Breast epithelium (tissue), 4 donors: ENCODE measurements at regions not wholly inside any gene's neighbourhood (a gene's known extent, or its start where the extent isn't known, plus 50 kb on each side); places are given as distances from the start of the nearest gene placed in this dataset.

Experiments
- DNase-seq, 2 donors: peaks; one replicate each; pipeline ENCODE4 v3.0.0-alpha.2; 2019; ENCODE audit warnings: low spot score in 2 of 2
- H3K27ac ChIP-seq, 2 donors: fragments of 200-600 bp; sonication (generic) in 1 of 2; one replicate each; pipeline ENCODE4 v1.5.1; 2016 to 2019; ENCODE audit warnings: mild to moderate bottlenecking in 1 of 2
- H3K27me3 ChIP-seq, 2 donors: fragments of 200-600 bp; sonication (generic) in 1 of 2; one replicate each; pipeline versions ENCODE4 v1.5.1 to v1.6.0; 2017 to 2019; ENCODE audit warnings: control low read depth in 1 of 2, mild to moderate bottlenecking in 1 of 2
- H3K36me3 ChIP-seq: fragments of 200-600 bp; one replicate; pipeline ENCODE4 v1.5.1; 2019
- H3K4me1 ChIP-seq, 2 donors: fragments of 200-600 bp; sonication (generic); one replicate each; pipeline ENCODE4 v1.5.1; 2016 to 2019; ENCODE audit warnings: control low read depth in 1 of 2
- H3K4me3 ChIP-seq, 3 donors: fragments of 200-600 bp; sonication (generic); 1 replicate in 2 of 3; 2 replicates in 1 of 3; pipeline ENCODE4 v1.5.1; 2016 to 2019; ENCODE audit warnings: mild to moderate bottlenecking in 3 of 3, moderate library complexity in 2 of 3
- H3K9me3 ChIP-seq, 2 donors: fragments of 200-600 bp; sonication (generic) in 1 of 2; one replicate each; pipeline ENCODE4 v1.5.1; 2016 to 2019; ENCODE audit warnings: control low read depth in 1 of 2
- CTCF ChIP-seq, 3 donors: fragments of 450-650 bp; IDR thresholded peaks; one replicate each; pipeline ENCODE4 v1.5.1; 2016 to 2017; ENCODE audit warnings: antibody characterized with exemption in 3 of 3, mild to moderate bottlenecking in 3 of 3, moderate library complexity in 3 of 3
- POLR2A ChIP-seq: fragments of 450-650 bp; IDR thresholded peaks from one replicate; pipeline ENCODE4 v1.6.1; 2016; ENCODE audit warnings: antibody characterized with exemption, mild to moderate bottlenecking, moderate library complexity
- POLR2AphosphoS5 ChIP-seq, 3 donors: sonication (generic); formaldehyde crosslinking; IDR thresholded peaks; one replicate each; pipeline ENCODE4 v1.6.1; 2017; ENCODE audit warnings: antibody characterized with exemption in 3 of 3
- intact Hi-C: fragments of 100-400 bp; cut with DNase I; formaldehyde crosslinking; loops from one replicate; pipeline ENCODE4 v1.15.1; 2023; ENCODE audit warnings: low total_unique reads

- no peaks in the 10 kb centered on the region for H3K36me3 ChIP-seq
- no peaks in the 10 kb centered on the region for H3K9me3 ChIP-seq
- intact Hi-C loops = no loop called here
- H3K4me3 ChIP-seq = no peak overlapping the region
- no peaks in the 10 kb centered on the region for H3K4me1 ChIP-seq
- no peaks in the 10 kb centered on the region for H3K27me3 ChIP-seq
- DNase-seq = no peak
- TF ChIP-seq POLR2AphosphoS5 (IDR thresholded peaks at IDR 0.05) (no peak), CTCF (IDR thresholded peaks at IDR 0.05) (no peak), POLR2A (no peak)
- H3K27ac ChIP-seq = peak overlapping the region in 1 of 2 donors; percentile 34
Measured at GRCh38 chr10:110355141-110355831, 50.6 kb upstream of the SMNDC1 start.

GRCh38 chr10:110355922-110356627, 51.4 kb upstream of the SMNDC1 start:
- Histone ChIP-seq H3K27me3 (no peaks in the 10 kb centered on the region), H3K9me3 (no peaks in the 10 kb centered on the region), H3K4me3 (peak overlapping the region in 2 of 3 donors; percentile 4 to 30), H3K36me3 (no peaks in the 10 kb centered on the region), H3K27ac (peak overlapping the region; percentile 6 to 73), H3K4me1 (no peaks in the 10 kb centered on the region)
- TF ChIP-seq POLR2AphosphoS5 (IDR thresholded peaks at IDR 0.05) (no peak), POLR2A (no peak), CTCF (IDR thresholded peaks at IDR 0.05) (no peak)
- intact Hi-C loops = no loop called here
- no peak for DNase-seq

GRCh38 chr10:110356628-110357245, 52.0 kb upstream of the SMNDC1 start:
- no peak for TF ChIP-seq POLR2A
- no peak for TF ChIP-seq CTCF (IDR thresholded peaks at IDR 0.05)
- TF ChIP-seq POLR2AphosphoS5 (IDR thresholded peaks at IDR 0.05) = peak in 1 of 3 donors; percentile 19
- Histone ChIP-seq H3K27ac (peak overlapping the region; percentile 6 to 73), H3K4me3 (peak overlapping the region in 2 of 3 donors; percentile 4 to 30), H3K36me3 (no peaks in the 10 kb centered on the region), H3K9me3 (no peaks in the 10 kb centered on the region), H3K27me3 (no peaks in the 10 kb centered on the region), H3K4me1 (no peaks in the 10 kb centered on the region)
- peak in 1 of 2 donors; percentile 68 for DNase-seq
- intact Hi-C loops = no loop called here

- no peaks in the 10 kb centered on the region for H3K4me1 ChIP-seq
- peak overlapping the region in 1 of 3 donors; percentile 6 for H3K4me3 ChIP-seq
- no peaks in the 10 kb centered on the region for H3K9me3 ChIP-seq
- peak overlapping the region; percentile 6 to 73 for H3K27ac ChIP-seq
- no peak for TF ChIP-seq CTCF (IDR thresholded peaks at IDR 0.05)
- no peak for TF ChIP-seq POLR2A
- TF ChIP-seq POLR2AphosphoS5 (IDR thresholded peaks at IDR 0.05) = no peak
- H3K27me3 ChIP-seq = no peaks in the 10 kb centered on the region
- intact Hi-C loops = no loop called here
- H3K36me3 ChIP-seq = no peaks in the 10 kb centered on the region
- DNase-seq = no peak
Measured at GRCh38 chr10:110357252-110357780, 52.6 kb upstream of the SMNDC1 start.
